ENCODE measurements at regions not wholly inside any gene's neighbourhood (a gene's known extent, or its start where the extent isn't known, plus 50 kb on each side); places are given as distances from the start of the nearest gene placed in this dataset.
"Not testable (repeated sequence)": the region's sequence is repeated elsewhere in the genome, so short reads cannot be mapped to it uniquely, and the experiment has no call there.

DNA sequence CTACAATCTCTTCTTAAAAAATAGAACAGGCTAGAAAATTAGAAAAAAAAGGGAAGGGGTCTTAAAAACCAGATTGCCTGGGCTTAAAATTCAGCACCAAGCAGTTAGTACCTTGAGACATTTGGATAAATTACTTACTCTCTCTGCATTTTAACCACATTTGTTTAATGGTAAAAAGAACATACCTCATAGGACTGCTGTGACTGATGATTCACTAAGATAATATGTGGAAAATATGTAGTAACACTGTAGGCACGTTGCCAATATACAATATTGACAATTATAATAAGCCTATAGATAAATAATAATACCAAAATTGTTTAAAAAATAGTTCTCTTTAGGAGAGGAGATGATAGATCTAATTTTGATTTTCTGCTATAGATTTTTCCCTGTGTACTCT is 750.4 kb downstream of the TENT5A start:
- no peak for DNase-seq (ENCODE audit: low spot score)

GRCh38 chr6:80991316-80991715 is 761.2 kb downstream of the TENT5A start:
- no peak for DNase-seq (ENCODE audit: low spot score)

GRCh38 chr6:80988892-80989291 is 763.6 kb downstream of the TENT5A start:
- no peak for DNase-seq (ENCODE audit: low spot score)

- DNase-seq (ENCODE audit: low spot score) = no peak
Measured at GRCh38 chr6:80988286-80988685, 764.2 kb downstream of the TENT5A start.

DNA sequence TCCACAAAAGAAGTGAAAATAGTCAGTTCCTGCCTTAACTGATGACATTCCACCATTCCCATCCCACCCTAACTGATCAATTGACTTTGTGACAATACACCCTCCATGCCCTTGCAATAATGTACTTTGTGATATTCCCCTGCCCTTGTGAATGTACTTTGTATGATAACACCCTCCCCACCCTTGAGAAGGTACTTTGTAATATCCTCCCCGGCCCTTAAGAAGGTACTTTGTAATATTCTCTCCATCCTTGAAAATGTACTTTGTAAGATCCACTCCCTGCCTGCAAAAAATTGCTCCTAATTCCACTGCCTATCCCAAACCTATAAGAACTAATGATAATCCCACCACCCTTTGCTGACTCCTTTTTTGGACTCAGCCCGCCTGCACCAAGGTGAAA is 771.3 kb downstream of the TENT5A start:
- DNase-seq (ENCODE audit: low spot score) = not testable (repeated sequence)

GRCh38 chr6:80976336-80976735 is 776.1 kb downstream of the TENT5A start:
- no peak for DNase-seq (ENCODE audit: low spot score)

- no peak for DNase-seq (ENCODE audit: low spot score)
Measured at GRCh38 chr6:80974579-80974978, 777.9 kb downstream of the TENT5A start.

GRCh38 chr6:80969439-80969838 is 783.0 kb downstream of the TENT5A start:
- DNase-seq (ENCODE audit: low spot score) = no peak

GRCh38 chr6:80967609-80968008 is 784.9 kb downstream of the TENT5A start:
- no peak for DNase-seq (ENCODE audit: low spot score)

GRCh38 chr6:80962382-80962781 is 790.1 kb downstream of the TENT5A start:
- no peak for DNase-seq (ENCODE audit: low spot score)

GRCh38 chr6:80961166-80961565 is 791.3 kb downstream of the TENT5A start:
- DNase-seq (ENCODE audit: low spot score) = no peak

DNA sequence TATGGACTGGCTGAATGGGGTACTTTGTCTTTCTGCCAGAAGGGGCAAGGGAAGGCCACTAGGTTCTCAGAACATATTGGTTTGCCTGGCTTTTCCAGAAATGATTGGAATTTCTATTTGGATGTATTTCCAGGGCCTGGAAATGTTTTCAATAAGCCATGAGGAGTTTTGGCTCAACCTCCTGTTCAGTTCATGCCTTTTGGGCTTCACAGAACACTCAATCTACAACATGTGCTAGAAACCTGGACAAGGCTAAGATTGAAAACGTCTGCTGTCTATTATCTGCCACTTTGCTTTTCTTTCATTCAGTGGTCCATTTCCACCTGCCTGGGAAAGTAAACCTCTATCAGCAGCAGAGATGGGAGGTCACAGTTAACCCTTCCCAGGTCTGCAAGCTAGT is 793.4 kb downstream of the TENT5A start:
- no peak for DNase-seq (ENCODE audit: low spot score)

GRCh38 chr6:80956898-80957297 is 795.6 kb downstream of the TENT5A start:
- no peak for DNase-seq (ENCODE audit: low spot score)

DNA sequence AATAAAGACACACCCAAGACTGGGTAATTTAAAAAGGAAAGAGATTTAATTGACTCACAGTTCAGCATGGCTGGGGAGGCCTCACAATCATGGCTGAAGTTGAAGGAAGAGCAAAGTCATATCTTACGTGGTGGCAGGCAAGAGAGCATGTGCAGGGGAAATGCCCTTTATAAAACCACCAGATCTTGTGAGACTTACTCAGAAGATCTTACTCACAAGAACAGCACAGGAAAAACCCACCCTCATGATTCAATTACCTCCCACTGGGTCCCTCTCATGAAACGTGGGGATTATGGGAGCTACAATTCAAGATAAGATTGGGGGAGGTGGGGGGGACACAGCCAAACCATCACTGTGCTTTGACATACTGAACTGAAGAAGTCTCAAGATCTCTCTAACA is 800.0 kb downstream of the TENT5A start:
- not testable (repeated sequence) for DNase-seq (ENCODE audit: low spot score)

GRCh38 chr6:80946402-80946801 is 806.1 kb downstream of the TENT5A start:
- no peak for DNase-seq (ENCODE audit: low spot score)

DNA sequence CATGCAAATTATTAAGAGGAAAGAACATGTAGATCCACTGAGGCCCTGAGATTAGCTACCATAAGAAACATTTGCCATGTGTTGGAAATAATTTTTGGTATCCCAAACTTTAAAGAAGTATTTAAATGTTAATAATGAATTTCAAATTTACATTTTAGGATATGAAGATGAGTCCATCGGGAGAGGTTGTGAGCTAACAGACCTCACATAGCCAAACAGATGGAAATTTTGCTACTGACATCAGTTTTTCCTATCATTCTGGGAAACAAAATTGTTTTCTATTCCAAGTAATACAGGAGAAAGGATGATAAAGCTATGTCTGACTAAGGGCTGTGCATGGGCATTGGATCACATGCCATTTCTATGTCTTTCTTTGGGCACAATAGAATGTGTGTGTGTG is 809.6 kb downstream of the TENT5A start:
- DNase-seq (ENCODE audit: low spot score) = no peak

GRCh38 chr6:80940976-80941375 is 811.5 kb downstream of the TENT5A start:
- no peak for DNase-seq (ENCODE audit: low spot score)

DNA sequence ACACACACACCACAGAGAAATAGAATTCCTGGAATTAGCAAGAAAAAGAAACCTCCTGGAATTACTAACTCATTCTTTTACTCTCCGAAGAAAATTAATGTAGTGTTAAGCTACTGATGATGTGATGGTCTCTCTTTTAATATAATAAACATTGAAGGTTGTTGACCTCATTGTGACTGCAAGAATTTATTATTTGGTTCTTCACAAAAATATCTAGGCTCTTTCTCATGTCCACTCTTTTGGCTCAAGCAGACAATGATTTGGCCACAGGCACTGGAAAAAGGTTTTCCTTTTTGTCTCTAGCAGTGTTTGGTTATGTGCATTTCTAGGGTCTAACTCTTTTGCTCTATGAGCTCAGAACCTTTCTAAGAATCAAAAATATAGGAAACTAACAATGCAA is 811.9 kb downstream of the TENT5A start:
- peak; percentile 4 for DNase-seq (ENCODE audit: low spot score)

DNA sequence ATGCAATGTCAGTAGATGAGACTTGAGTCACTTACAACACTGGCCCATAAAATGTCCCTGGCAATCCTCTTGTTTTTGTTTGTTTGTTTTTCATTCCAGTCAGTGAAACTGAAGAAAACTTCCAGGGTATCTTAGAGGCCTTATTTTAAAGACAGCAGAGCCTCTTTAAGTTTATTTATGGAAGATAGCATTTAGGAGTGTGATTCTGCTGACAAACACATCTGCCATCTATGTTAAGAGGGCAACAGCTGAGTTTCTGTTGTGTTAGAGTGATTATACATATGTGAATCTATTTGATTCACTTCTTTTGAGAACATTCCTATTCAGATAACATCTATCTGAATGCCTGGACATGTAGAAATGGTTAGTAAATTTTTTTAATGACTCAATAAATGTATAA is 812.6 kb downstream of the TENT5A start:
- DNase-seq (ENCODE audit: low spot score) = no peak

- DNase-seq (ENCODE audit: low spot score) = no peak
Measured at GRCh38 chr6:80939480-80939879, 813.0 kb downstream of the TENT5A start.

DNA sequence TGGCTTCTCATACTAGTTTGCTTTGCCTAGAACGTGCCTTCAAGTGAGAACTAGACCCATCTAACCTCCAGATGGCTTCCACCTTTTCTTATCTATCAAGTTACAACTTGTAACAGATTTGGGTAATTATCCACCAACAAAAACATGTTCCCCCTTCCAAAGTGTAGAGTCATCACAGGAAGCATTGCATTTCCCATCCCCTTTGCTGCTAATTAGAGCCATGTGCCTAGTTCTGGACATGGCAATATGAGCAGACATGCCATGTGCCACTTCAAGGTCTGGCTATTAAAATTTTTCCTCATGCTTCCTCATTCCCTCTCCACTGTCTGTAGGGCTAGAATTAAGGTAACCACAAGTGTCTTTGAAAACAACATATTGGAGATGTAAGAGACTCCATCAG is 814.4 kb downstream of the TENT5A start:
- DNase-seq (ENCODE audit: low spot score) = no peak

DNA sequence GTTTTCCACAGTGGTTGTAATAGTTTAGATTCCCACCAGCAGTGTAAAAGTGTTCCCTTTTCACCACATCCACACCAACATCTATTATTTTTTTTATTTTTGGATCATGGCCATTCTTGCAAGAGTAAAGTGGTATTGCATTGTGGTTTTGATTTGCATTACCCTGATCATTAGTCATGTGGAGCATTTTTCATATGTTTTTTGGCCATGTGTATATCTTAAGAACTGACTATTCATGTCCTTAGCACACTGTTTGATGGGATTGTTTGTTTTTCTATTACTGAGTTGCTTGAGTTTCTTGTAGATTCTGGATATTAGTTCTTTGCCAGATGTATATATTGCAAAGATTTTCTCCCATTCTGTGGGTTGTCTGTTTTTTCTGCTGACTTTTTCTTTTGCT is 820.1 kb downstream of the TENT5A start:
- DNase-seq (ENCODE audit: low spot score) = no peak

GRCh38 chr6:80930376-80930775 is 822.1 kb downstream of the TENT5A start:
- no peak for DNase-seq (ENCODE audit: low spot score)

- no peak for DNase-seq (ENCODE audit: low spot score)
Measured at GRCh38 chr6:80923816-80924215, 817.3 kb downstream of the BCKDHB start.

- no peak for DNase-seq (ENCODE audit: low spot score)
Measured at GRCh38 chr6:80922916-80923455, 816.5 kb downstream of the BCKDHB start.
